ENCODE measurements at regions not wholly inside any gene's neighbourhood (a gene's known extent, or its start where the extent isn't known, plus 50 kb on each side); places are given as distances from the start of the nearest gene placed in this dataset.
"Not testable (repeated sequence)": the region's sequence is repeated elsewhere in the genome, so short reads cannot be mapped to it uniquely, and the experiment has no call there.

GRCh38 chr7:116410694-116411093 is 88.8 kb upstream of the CAV2 start:
- H3K27me3 ChIP-seq (ENCODE audit: control insufficient read depth, insufficient read depth, low read length); H3K27ac ChIP-seq (ENCODE audit: low read length); BruUV-seq (replicated peaks); in situ Hi-C loops (cut with HindIII; ENCODE audit: low pct_unique_long_range_greater_than_20kb, low sequenced_read_pairs); POLR2A ChIA-PET; H3K9me3 ChIP-seq (ENCODE audit: control insufficient read depth, insufficient read depth, low read depth, low read length); H3K4me1 ChIP-seq (ENCODE audit: control insufficient read depth, insufficient read depth, low read length); ATAC-seq; CTCF ChIA-PET; DNase-seq (ENCODE audit: low read depth, low spot score); H3K36me3 ChIP-seq (ENCODE audit: control insufficient read depth, insufficient read depth, low read length); intact Hi-C loops (cut with micrococcal nuclease; ENCODE audit: unreplicated experiment); H3K4me3 ChIP-seq (ENCODE audit: low read depth in 2 of 2, low read length in 2 of 2): not testable (repeated sequence)

DNA sequence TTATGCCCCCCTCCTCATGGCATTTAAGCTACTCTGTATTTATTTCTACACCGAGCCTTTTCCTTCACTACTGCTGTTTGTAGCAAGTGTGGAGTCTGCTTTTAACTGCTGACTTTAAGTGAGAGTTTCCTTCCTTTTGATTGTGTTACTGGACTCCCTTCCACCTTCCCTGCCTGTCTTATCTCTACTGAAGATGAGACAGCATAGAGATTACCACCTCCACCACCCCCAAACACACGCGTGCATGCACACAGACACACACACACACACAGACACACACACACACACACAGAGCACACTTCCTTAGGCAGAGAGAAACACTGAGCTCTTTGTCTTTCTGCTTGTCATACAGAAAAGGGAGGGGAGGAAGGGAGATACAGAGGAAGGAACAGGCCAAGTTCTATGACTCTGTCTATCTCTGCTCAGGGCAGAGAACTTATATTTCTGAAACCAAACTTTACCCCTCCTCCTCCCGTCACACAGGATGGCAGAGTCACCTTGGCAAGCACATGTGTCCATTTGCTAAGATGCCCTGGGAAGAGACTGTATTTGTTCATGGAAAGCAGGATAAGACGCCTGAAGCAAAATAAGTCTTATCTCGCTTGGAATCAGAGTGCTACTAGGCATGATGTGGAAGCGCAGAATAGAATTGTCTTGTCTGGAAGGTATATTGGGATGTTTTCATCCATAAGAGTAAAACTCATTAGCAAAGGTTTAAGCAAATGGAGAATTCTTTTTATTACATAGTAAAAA is 81.8 kb upstream of the CAV2 start:
- TF ChIP-seq, protein P1, sequence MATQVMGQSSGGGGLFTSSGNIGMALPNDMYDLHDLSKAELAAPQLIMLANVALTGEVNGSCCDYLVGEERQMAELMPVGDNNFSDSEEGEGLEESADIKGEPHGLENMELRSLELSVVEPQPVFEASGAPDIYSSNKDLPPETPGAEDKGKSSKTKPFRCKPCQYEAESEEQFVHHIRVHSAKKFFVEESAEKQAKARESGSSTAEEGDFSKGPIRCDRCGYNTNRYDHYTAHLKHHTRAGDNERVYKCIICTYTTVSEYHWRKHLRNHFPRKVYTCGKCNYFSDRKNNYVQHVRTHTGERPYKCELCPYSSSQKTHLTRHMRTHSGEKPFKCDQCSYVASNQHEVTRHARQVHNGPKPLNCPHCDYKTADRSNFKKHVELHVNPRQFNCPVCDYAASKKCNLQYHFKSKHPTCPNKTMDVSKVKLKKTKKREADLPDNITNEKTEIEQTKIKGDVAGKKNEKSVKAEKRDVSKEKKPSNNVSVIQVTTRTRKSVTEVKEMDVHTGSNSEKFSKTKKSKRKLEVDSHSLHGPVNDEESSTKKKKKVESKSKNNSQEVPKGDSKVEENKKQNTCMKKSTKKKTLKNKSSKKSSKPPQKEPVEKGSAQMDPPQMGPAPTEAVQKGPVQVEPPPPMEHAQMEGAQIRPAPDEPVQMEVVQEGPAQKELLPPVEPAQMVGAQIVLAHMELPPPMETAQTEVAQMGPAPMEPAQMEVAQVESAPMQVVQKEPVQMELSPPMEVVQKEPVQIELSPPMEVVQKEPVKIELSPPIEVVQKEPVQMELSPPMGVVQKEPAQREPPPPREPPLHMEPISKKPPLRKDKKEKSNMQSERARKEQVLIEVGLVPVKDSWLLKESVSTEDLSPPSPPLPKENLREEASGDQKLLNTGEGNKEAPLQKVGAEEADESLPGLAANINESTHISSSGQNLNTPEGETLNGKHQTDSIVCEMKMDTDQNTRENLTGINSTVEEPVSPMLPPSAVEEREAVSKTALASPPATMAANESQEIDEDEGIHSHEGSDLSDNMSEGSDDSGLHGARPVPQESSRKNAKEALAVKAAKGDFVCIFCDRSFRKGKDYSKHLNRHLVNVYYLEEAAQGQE (IDR thresholded peaks at IDR 0.05; ENCODE audit: insufficient read depth in 1 of 2, low read depth in 2 of 2, low read length in 1 of 2) = no peak
- no peak for TF ChIP-seq SIN3A (IDR thresholded peaks at IDR 0.05; ENCODE audit: borderline replicate concordance, insufficient read depth, low read depth, low read length)
- no peak for TF ChIP-seq CTCF (IDR thresholded peaks at IDR 0.05)
- no peak for TF ChIP-seq TCF7L2 (IDR thresholded peaks at IDR 0.05; ENCODE audit: low read depth, low read length)
- TF ChIP-seq POLR2AphosphoS5 (IDR thresholded peaks at IDR 0.05; ENCODE audit: low read depth, low read length) = no peak
- no TSS peak for BruUV-seq (replicated peaks)
- H3K27me3 ChIP-seq (ENCODE audit: control insufficient read depth, insufficient read depth, low read length) = no peaks in the 10 kb centered on the region
- peak overlapping the region in 1 of 2 experiments; percentile 30; a peak in 1 of 4 replicates for H3K4me3 ChIP-seq (ENCODE audit: low read depth in 2 of 2, low read length in 2 of 2)
- DNase-seq (ENCODE audit: low read depth, low spot score) (no peak), ATAC-seq (peak; percentile 84)
- H3K36me3 ChIP-seq (ENCODE audit: control insufficient read depth, insufficient read depth, low read length) = no peaks in the 10 kb centered on the region
- intact Hi-C loops (cut with micrococcal nuclease; ENCODE audit: unreplicated experiment) (loop anchor here (5.0 kb wide), 1 partner anchor 145 kb away; no protein-coding TSS in a partner anchor), in situ Hi-C loops (cut with HindIII; ENCODE audit: low pct_unique_long_range_greater_than_20kb, low sequenced_read_pairs) (no loop called here)
- H3K4me1 ChIP-seq (ENCODE audit: control insufficient read depth, insufficient read depth, low read length) = peaks cover 41% of the 10 kb centered on the region
- H3K9me3 ChIP-seq (ENCODE audit: control insufficient read depth, insufficient read depth, low read depth, low read length) = no peaks in the 10 kb centered on the region
- ChIA-PET CTCF (no interaction called here), POLR2A (interaction anchor here (0.6 kb wide), 3 partner anchors 33 to 584 kb away, joined by 3 to 6 read pairs (median 4); no protein-coding TSS in a partner anchor)
- H3K27ac ChIP-seq (ENCODE audit: low read length) = peak overlapping the region; percentile 94

- no peak for ATAC-seq
- Histone ChIP-seq H3K36me3 (ENCODE audit: control insufficient read depth, insufficient read depth, low read length) (no peaks in the 10 kb centered on the region), H3K4me3 (ENCODE audit: low read depth in 2 of 2, low read length in 2 of 2) (no peak overlapping the region), H3K4me1 (ENCODE audit: control insufficient read depth, insufficient read depth, low read length) (peaks cover 49% of the 10 kb centered on the region), H3K27ac (ENCODE audit: low read length) (peak overlapping the region; percentile 94), H3K9me3 (ENCODE audit: control insufficient read depth, insufficient read depth, low read depth, low read length) (no peaks in the 10 kb centered on the region), H3K27me3 (ENCODE audit: control insufficient read depth, insufficient read depth, low read length) (no peaks in the 10 kb centered on the region)
- DNase-seq (ENCODE audit: low read depth, low spot score) = no peak
- ChIA-PET CTCF (no interaction called here), POLR2A (no interaction called here)
- TF ChIP-seq CTCF (IDR thresholded peaks at IDR 0.05) (no peak), TCF7L2 (IDR thresholded peaks at IDR 0.05; ENCODE audit: low read depth, low read length) (peak; percentile 42; the same call in 1 of the 2 replicates)
- intact Hi-C loops (cut with micrococcal nuclease; ENCODE audit: unreplicated experiment) (loop anchor here (5.0 kb wide), 1 partner anchor 146 kb away; no protein-coding TSS in a partner anchor), in situ Hi-C loops (cut with HindIII; ENCODE audit: low pct_unique_long_range_greater_than_20kb, low sequenced_read_pairs) (no loop called here)
- BruUV-seq (replicated peaks) = no TSS peak
These were observed 81.0 kb upstream of the CAV2 start for GRCh38 chr7:116418524-116418923.
